ENCODE measurements at regions not wholly inside any gene's neighbourhood (a gene's known extent, or its start where the extent isn't known, plus 50 kb on each side); places are given as distances from the start of the nearest gene placed in this dataset.
A peak's percentile ranks its signal among the peaks of the same experiment; 100 is the strongest.

- no peak for DNase-seq (ENCODE audit: low read depth, low spot score)
These were observed 166.1 kb downstream of the MARCHF11 start for GRCh38 chr5:16013334-16014065.

- no peak for DNase-seq (ENCODE audit: low read depth, low spot score)
These were observed 170.3 kb downstream of the MARCHF11 start for GRCh38 chr5:16009256-16009655.

- DNase-seq (ENCODE audit: low read depth, low spot score), result no peak
These were observed 171.7 kb downstream of the MARCHF11 start for GRCh38 chr5:16007750-16008415.

GRCh38 chr5:16005225-16005624 is 174.4 kb downstream of the MARCHF11 start:
- no peak for DNase-seq (ENCODE audit: low read depth, low spot score)

GRCh38 chr5:16000056-16000455 is 179.5 kb downstream of the MARCHF11 start:
- DNase-seq (ENCODE audit: low read depth, low spot score), result no peak

GRCh38 chr5:15995341-15996052 is 184.1 kb downstream of the MARCHF11 start:
- peak; percentile 8 for DNase-seq (ENCODE audit: low read depth, low spot score)

- no peak for DNase-seq (ENCODE audit: low read depth, low spot score)
These were observed 185.7 kb downstream of the MARCHF11 start for GRCh38 chr5:15993919-15994318.

- peak; percentile 35 for DNase-seq (ENCODE audit: low read depth, low spot score)
These were observed 186.3 kb downstream of the MARCHF11 start for GRCh38 chr5:15993334-15993733.

GRCh38 chr5:15992918-15993317 is 186.7 kb downstream of the MARCHF11 start:
- DNase-seq (ENCODE audit: low read depth, low spot score), result peak; percentile 67

- no peak for DNase-seq (ENCODE audit: low read depth, low spot score)
These were observed 188.0 kb downstream of the MARCHF11 start for GRCh38 chr5:15991586-15991985.
